Panc1 (cell line): ENCODE measurements at regions not wholly inside any gene's neighbourhood (a gene's known extent, or its start where the extent isn't known, plus 50 kb on each side); places are given as distances from the start of the nearest gene placed in this dataset.

Source experiments
- ATAC-seq: fragments of 200-7000 bp; cut with Tn5 transposase; 2 replicates; pipeline ENCODE4 v1.9.1; 2020; ENCODE audit warnings: mild to moderate bottlenecking, moderate library complexity
- BruUV-seq: library from RNA; stranded (reverse); fragments of 400-500 nt; replicated peaks from 2 replicates; lab custom pipeline; 2021; lab: Mats Ljungman, UMichigan
- CTCF ChIA-PET: fragments of 300-600 bp; sonication (Branson Sonifier 250); formaldehyde crosslinking; loops from one replicate; lab custom pipeline; 2022; ENCODE audit warnings: antibody characterized with exemption; lab: Charles Lee
- POLR2A ChIA-PET: fragments of 300-600 bp; sonication (Branson Sonifier 250); formaldehyde crosslinking; loops from one replicate; lab custom pipeline; 2022; ENCODE audit warnings: antibody characterized with exemption; lab: Charles Lee
- DNase-seq: peaks from one replicate; pipeline ENCODE4 v3.0.0-alpha.2; 2010; ENCODE audit warnings: low read depth, low spot score
- H3K27ac ChIP-seq: 2 replicates; pipeline ENCODE4 v1.5.1; 2011; ENCODE audit warnings: mild to moderate bottlenecking, low read length, inconsistent platforms
- H3K27me3 ChIP-seq: fragments of 200-500 bp; sonication (Bioruptor generic); 2 replicates; pipeline ENCODE4 v1.6.0; 2014; ENCODE audit warnings: low read length, inconsistent platforms; ENCODE audit not compliant: control insufficient read depth, insufficient read depth
- H3K36me3 ChIP-seq: fragments of 200-500 bp; sonication (Bioruptor generic); 2 replicates; pipeline ENCODE4 v1.5.1; 2014; ENCODE audit warnings: inconsistent platforms, mild to moderate bottlenecking, low read length, moderate library complexity; ENCODE audit not compliant: control insufficient read depth, insufficient read depth
- H3K4me1 ChIP-seq: 2 replicates; pipeline ENCODE4 v1.5.1; 2011; ENCODE audit warnings: inconsistent platforms, mild to moderate bottlenecking, low read length, moderate library complexity; ENCODE audit not compliant: control insufficient read depth, insufficient read depth
- H3K4me3 ChIP-seq, 2 experiments: 2 replicates each; pipeline ENCODE4 v1.5.1; 2011 to 2012; ENCODE audit warnings: low read depth in 2 of 2, low read length in 2 of 2, mild to moderate bottlenecking in 2 of 2, inconsistent platforms in 1 of 2, moderate library complexity in 1 of 2
- H3K9me3 ChIP-seq: fragments of 200-500 bp; sonication (Bioruptor generic); 2 replicates; pipeline ENCODE4 v1.5.1; 2014; ENCODE audit warnings: low read depth, mild to moderate bottlenecking, inconsistent platforms, low read length, moderate library complexity; ENCODE audit not compliant: control insufficient read depth, insufficient read depth
- POLR2AphosphoS5 ChIP-seq: IDR thresholded peaks from 2 replicates; pipeline ENCODE4 v1.6.1; 2012; ENCODE audit warnings: mild to moderate bottlenecking, low read depth, low read length, moderate library complexity
- REST ChIP-seq, 2 experiments: IDR thresholded peaks; 2 replicates each; pipeline ENCODE4 v1.6.1; 2011 to 2012; ENCODE audit warnings: low read depth in 2 of 2, control low read depth in 1 of 2, low read length in 1 of 2, mild to moderate bottlenecking in 1 of 2, moderate library complexity in 1 of 2; ENCODE audit not compliant: insufficient read depth in 1 of 2
- SIN3A ChIP-seq: IDR thresholded peaks from 2 replicates; pipeline ENCODE4 v1.6.1; 2012; ENCODE audit warnings: low read depth, mild to moderate bottlenecking, low read length, moderate library complexity, borderline replicate concordance; ENCODE audit not compliant: insufficient read depth
- TCF7L2 ChIP-seq: IDR thresholded peaks from 2 replicates; pipeline ENCODE4 v1.6.1; 2011; ENCODE audit warnings: mild to moderate bottlenecking, low read depth, low read length, inconsistent platforms
- in situ Hi-C: cut with HindIII; loops from 2 replicates; pipeline ENCODE4 v1.10.0; 2016; ENCODE audit warnings: low sequenced_read_pairs, low pct_unique_long_range_greater_than_20kb
- intact Hi-C: fragments of 100-400 bp; cut with micrococcal nuclease; formaldehyde crosslinking; loops from one replicate; pipeline ENCODE4 v1.10.0; 2022; ENCODE audit not compliant: unreplicated experiment
- TF ChIP-seq, protein P1 (sequence below): fragments of 450-650 bp; IDR thresholded peaks from 2 replicates; pipeline ENCODE4 v1.5.1; 2017; ENCODE audit warnings: mild to moderate bottlenecking

DNA sequence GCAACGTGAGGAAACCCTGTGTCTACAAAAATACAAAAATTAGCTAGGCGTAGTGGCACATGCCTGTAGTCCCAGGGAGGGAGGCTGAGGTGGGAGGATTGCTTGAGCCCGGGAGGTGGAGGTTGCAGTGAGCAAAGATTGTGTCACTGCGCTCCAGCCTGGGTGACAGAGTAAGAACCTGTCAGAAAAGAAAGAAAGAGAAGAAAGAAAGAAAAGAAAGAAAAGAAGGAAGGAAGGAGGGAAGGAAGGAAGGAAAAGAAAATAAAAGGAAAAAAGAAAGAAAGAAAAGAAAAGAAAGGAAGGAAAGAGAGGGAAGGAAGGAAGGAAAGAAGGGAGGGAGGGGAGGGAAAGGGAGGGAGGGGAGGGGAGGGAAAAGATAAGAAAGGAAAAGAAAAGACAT is 89.9 kb upstream of the HPCAL1 start:
- no peak for DNase-seq
- CTCF ChIA-PET: no interaction called here
- H3K27me3 ChIP-seq: no peaks in the 10 kb centered on the region
- H3K4me3 ChIP-seq: no peak overlapping the region
- POLR2A ChIA-PET: no interaction called here
- no peaks in the 10 kb centered on the region for H3K36me3 ChIP-seq
- in situ Hi-C loops (no loop called here), intact Hi-C loops (no loop called here)
- no peaks in the 10 kb centered on the region for H3K4me1 ChIP-seq
- H3K9me3 ChIP-seq: no peaks in the 10 kb centered on the region
- H3K27ac ChIP-seq: no peak overlapping the region
- no peak for ATAC-seq
- no peak for TF ChIP-seq POLR2AphosphoS5
- TF ChIP-seq, protein P1, sequence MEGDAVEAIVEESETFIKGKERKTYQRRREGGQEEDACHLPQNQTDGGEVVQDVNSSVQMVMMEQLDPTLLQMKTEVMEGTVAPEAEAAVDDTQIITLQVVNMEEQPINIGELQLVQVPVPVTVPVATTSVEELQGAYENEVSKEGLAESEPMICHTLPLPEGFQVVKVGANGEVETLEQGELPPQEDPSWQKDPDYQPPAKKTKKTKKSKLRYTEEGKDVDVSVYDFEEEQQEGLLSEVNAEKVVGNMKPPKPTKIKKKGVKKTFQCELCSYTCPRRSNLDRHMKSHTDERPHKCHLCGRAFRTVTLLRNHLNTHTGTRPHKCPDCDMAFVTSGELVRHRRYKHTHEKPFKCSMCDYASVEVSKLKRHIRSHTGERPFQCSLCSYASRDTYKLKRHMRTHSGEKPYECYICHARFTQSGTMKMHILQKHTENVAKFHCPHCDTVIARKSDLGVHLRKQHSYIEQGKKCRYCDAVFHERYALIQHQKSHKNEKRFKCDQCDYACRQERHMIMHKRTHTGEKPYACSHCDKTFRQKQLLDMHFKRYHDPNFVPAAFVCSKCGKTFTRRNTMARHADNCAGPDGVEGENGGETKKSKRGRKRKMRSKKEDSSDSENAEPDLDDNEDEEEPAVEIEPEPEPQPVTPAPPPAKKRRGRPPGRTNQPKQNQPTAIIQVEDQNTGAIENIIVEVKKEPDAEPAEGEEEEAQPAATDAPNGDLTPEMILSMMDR: no peak
- TF ChIP-seq REST (IDR thresholded peaks at IDR 0.05; ENCODE audit: insufficient read depth in 1 of 2, low read depth in 2 of 2, low read length in 1 of 2): no peak
- TF ChIP-seq TCF7L2: no peak
- TF ChIP-seq SIN3A: no peak
- BruUV-seq: no TSS peak

DNA sequence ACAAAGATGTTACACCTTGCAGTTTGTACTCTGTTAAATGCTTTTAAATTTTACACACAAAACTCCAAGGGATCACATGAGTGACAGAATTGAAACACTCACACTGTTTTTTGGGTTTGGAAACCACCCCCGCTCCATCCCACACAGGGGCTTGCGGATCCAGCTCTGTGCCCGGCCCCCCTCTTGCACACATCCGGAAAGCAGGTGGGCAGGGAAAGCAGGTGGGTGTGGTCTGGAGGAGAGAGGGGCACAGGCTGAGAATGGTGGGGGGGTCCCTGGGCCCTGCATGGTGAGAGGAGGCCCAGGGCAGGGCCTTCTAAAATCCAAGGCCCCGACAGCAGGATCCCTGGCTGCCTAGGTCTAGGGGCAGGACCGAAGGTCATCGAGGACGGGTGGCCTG is 88.5 kb upstream of the HPCAL1 start:
- intact Hi-C loops: no loop called here
- ATAC-seq: no peak
- ChIA-PET POLR2A (no interaction called here), CTCF (no interaction called here)
- in situ Hi-C loops: no loop called here
- Histone ChIP-seq H3K27me3 (no peaks in the 10 kb centered on the region), H3K36me3 (no peaks in the 10 kb centered on the region), H3K4me3 (no peak overlapping the region), H3K4me1 (no peaks in the 10 kb centered on the region), H3K9me3 (no peaks in the 10 kb centered on the region), H3K27ac (no peak overlapping the region)
- BruUV-seq: no TSS peak
- TF ChIP-seq, protein P1: no peak
- TF ChIP-seq SIN3A (no peak), TCF7L2 (no peak), POLR2AphosphoS5 (no peak), REST (IDR thresholded peaks at IDR 0.05; ENCODE audit: insufficient read depth in 1 of 2, low read depth in 2 of 2, low read length in 1 of 2) (no peak)
- no peak for DNase-seq
